ENCODE measurements at regions not wholly inside any gene's neighbourhood (a gene's known extent, or its start where the extent isn't known, plus 50 kb on each side); places are given as distances from the start of the nearest gene placed in this dataset.

DNA sequence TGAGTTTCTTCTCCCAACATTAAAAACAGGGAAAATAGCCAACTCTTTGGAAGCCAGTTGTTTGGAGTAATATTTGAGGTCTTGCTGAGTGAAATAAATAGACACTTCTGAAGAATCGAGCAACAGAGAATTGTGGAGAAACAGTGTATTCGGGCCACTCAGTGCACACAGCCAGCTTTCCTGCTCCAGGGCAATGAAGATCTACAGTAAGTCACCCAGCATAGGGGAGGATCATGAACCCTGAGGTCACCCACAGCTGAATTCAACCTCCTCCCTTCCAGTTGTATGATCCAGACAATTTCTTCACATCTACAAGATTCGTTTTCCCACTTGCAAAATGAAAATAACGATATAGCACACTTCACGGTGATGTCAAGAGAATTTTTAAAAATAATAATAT lies 161.7 kb upstream of the BCL6 start:
- H3K9me3 ChIP-seq, result no peaks in the 10 kb centered on the region
- no peaks in the 10 kb centered on the region for H3K27me3 ChIP-seq
- TF ChIP-seq, protein P1, sequence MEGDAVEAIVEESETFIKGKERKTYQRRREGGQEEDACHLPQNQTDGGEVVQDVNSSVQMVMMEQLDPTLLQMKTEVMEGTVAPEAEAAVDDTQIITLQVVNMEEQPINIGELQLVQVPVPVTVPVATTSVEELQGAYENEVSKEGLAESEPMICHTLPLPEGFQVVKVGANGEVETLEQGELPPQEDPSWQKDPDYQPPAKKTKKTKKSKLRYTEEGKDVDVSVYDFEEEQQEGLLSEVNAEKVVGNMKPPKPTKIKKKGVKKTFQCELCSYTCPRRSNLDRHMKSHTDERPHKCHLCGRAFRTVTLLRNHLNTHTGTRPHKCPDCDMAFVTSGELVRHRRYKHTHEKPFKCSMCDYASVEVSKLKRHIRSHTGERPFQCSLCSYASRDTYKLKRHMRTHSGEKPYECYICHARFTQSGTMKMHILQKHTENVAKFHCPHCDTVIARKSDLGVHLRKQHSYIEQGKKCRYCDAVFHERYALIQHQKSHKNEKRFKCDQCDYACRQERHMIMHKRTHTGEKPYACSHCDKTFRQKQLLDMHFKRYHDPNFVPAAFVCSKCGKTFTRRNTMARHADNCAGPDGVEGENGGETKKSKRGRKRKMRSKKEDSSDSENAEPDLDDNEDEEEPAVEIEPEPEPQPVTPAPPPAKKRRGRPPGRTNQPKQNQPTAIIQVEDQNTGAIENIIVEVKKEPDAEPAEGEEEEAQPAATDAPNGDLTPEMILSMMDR (IDR thresholded peaks at IDR 0.05), result no peak
- no peak overlapping the region for H3K4me3 ChIP-seq
- intact Hi-C loops (cut with DNase I), result no loop called here
- no peaks in the 10 kb centered on the region for H3K36me3 ChIP-seq
- H3K27ac ChIP-seq, result no peak overlapping the region
- H3K4me1 ChIP-seq, result no peaks in the 10 kb centered on the region
- DNase-seq (ENCODE audit: low spot score in 2 of 2), result no peak

- no peaks in the 10 kb centered on the region for H3K4me1 ChIP-seq
- H3K27ac ChIP-seq, result no peak overlapping the region
Measured at GRCh38 chr3:187909866-187910265, 164.6 kb upstream of the BCL6 start.

DNA sequence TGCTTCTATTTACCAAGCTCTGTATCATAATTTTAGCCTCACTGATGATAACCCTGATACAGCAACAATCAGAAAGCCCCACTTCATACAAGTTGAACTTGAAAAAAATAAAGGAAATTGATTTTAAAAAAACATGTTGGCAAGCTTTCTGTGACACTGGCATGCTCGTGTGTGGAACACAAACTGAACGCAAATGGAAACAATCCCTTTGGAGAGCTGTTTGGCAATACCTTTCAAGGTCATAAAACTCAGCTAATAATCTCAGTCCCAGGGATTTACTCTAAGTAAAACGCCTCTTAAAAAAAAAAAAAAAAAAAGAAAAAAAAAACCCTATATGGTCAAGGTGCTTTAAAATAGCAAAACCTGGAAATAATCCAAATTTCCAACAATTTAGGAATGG lies 166.7 kb upstream of the BCL6 start:
- intact Hi-C loops (cut with DNase I), result no loop called here

More at GRCh38 chr3:187909866-187910265, 164.6 kb upstream of the BCL6 start:
- H3K9me3 ChIP-seq, result no peaks in the 10 kb centered on the region
- no peaks in the 10 kb centered on the region for H3K27me3 ChIP-seq
- TF ChIP-seq, protein P1 (IDR thresholded peaks at IDR 0.05), result no peak
- DNase-seq (ENCODE audit: low spot score in 2 of 2), result no peak
- no peaks in the 10 kb centered on the region for H3K36me3 ChIP-seq
- intact Hi-C loops (cut with DNase I), result no loop called here
- H3K4me3 ChIP-seq, result no peak overlapping the region

DNA sequence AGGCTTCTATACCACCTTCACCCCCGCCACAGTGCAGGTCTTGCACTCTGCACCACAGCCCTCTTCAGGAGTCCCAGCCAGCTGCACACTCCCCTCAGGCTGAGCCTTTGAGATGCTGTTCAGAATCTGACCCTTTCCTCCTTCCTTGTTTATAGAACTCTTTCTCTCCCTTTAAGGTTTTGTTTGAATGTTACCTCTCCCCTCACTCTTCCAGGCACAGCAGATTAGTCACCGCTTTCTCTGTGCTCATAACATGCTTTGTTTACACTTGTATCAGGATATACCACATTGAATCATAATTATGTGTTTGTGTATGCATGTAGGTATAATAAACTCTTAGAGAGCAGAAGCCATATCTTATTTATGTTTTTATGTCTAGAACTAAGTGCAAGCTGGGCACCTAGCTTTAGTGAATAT lies 168.4 kb upstream of the BCL6 start:
- TF ChIP-seq, protein P1 (IDR thresholded peaks at IDR 0.05), result no peak
- Histone ChIP-seq H3K27ac (no peak overlapping the region), H3K9me3 (no peaks in the 10 kb centered on the region), H3K36me3 (no peaks in the 10 kb centered on the region), H3K4me1 (no peaks in the 10 kb centered on the region), H3K4me3 (no peak overlapping the region), H3K27me3 (no peaks in the 10 kb centered on the region)
- intact Hi-C loops (cut with DNase I), result no loop called here
- DNase-seq (ENCODE audit: low spot score in 2 of 2), result no peak

More for the DNA sequence above, 166.7 kb upstream of the BCL6 start:
- no peak for DNase-seq (ENCODE audit: low spot score in 2 of 2)
- Histone ChIP-seq H3K36me3 (no peaks in the 10 kb centered on the region), H3K27ac (no peak overlapping the region), H3K9me3 (no peaks in the 10 kb centered on the region), H3K4me3 (no peak overlapping the region), H3K4me1 (no peaks in the 10 kb centered on the region), H3K27me3 (no peaks in the 10 kb centered on the region)
- TF ChIP-seq, protein P1 (IDR thresholded peaks at IDR 0.05), result no peak

DNA sequence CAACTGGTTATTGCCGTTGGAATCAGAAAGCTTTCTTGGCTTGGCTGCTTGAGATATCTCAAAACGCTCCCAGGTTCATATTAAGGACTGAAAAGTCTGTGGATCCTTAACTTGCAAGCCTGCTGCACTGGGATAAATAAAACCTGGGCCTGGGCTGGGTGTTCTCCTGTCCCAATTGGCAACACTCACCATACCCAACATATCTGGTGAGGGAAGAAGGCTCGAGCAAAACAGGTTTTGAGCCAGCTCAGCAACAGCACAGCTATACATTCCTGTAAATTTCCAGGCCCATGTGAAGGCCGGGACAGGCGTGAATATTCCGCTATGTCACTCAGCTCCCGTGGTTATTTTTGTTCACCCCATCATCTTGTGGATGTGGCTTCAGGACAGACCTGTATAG lies 169.0 kb upstream of the BCL6 start:
- H3K36me3 ChIP-seq, result no peaks in the 10 kb centered on the region
- H3K9me3 ChIP-seq, result no peaks in the 10 kb centered on the region
- H3K4me3 ChIP-seq, result no peak overlapping the region
- TF ChIP-seq, protein P1 (IDR thresholded peaks at IDR 0.05), result no peak
- H3K4me1 ChIP-seq, result no peaks in the 10 kb centered on the region
- intact Hi-C loops (cut with DNase I), result no loop called here
- DNase-seq (ENCODE audit: low spot score in 2 of 2), result no peak
- H3K27me3 ChIP-seq, result no peaks in the 10 kb centered on the region
- H3K27ac ChIP-seq, result no peak overlapping the region

DNA sequence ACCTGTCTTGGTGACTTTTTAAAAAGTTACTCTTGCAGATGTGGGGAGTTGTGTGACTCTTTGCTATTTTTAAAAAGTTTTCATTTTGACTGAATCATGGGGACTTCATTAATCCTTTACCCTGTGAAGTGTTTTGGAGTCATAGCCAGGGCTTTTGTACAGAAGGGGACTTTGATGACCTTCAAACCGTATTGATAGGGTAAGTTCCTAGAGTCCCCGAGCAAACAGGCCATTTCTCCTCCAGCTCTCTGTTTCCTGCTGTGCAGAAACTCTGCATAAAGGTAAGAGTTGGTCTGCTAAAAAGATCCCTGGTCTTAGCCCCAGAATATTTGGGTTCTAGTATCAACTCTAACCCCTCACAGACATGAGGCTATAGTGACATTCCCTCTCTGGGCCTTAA lies 170.8 kb upstream of the BCL6 start:
- intact Hi-C loops (cut with DNase I), result no loop called here
- no peaks in the 10 kb centered on the region for H3K9me3 ChIP-seq
- no peaks in the 10 kb centered on the region for H3K27me3 ChIP-seq
- H3K36me3 ChIP-seq, result no peaks in the 10 kb centered on the region
- TF ChIP-seq, protein P1 (IDR thresholded peaks at IDR 0.05), result no peak
- no peak overlapping the region for H3K27ac ChIP-seq
- no peak for DNase-seq (ENCODE audit: low spot score in 2 of 2)
- H3K4me3 ChIP-seq, result no peak overlapping the region
- no peaks in the 10 kb centered on the region for H3K4me1 ChIP-seq

Data from ascending aorta (tissue), 2 donors.